Karpas-422 (cell line): ENCODE measurements at regions not wholly inside any gene's neighbourhood (a gene's known extent, or its start where the extent isn't known, plus 50 kb on each side); places are given as distances from the start of the nearest gene placed in this dataset.

Source experiments
- DNase-seq: peaks from one replicate; pipeline ENCODE4 v3.0.0-alpha.2; 2015
- H2AFZ ChIP-seq: fragments of 200-600 bp; sonication (generic); 2 replicates; pipeline ENCODE4 v1.6.1; 2014; ENCODE audit warnings: antibody characterized with exemption, low read length, mixed read lengths
- H3K27ac ChIP-seq: fragments of 200-600 bp; sonication (generic); 2 replicates; pipeline ENCODE4 v1.5.1; 2014; ENCODE audit warnings: mild to moderate bottlenecking, low read length, moderate library complexity
- H3K27me3 ChIP-seq: fragments of 200-600 bp; sonication (generic); 2 replicates; pipeline ENCODE4 v1.6.1; 2014; ENCODE audit warnings: low read length, mixed read lengths
- H3K36me3 ChIP-seq: fragments of 200-600 bp; sonication (generic); 2 replicates; pipeline ENCODE4 v1.6.1; 2014; ENCODE audit warnings: low read length, mixed read lengths; ENCODE audit not compliant: insufficient read depth
- H3K4me1 ChIP-seq: fragments of 200-600 bp; sonication (generic); 2 replicates; pipeline ENCODE4 v1.6.1; 2014; ENCODE audit warnings: mild to moderate bottlenecking, low read length, mixed read lengths
- H3K4me2 ChIP-seq: fragments of 200-600 bp; sonication (generic); 2 replicates; pipeline ENCODE4 v1.6.1; 2014; ENCODE audit warnings: low read length, low read depth, mild to moderate bottlenecking; ENCODE audit not compliant: poor library complexity, severe bottlenecking
- H3K4me3 ChIP-seq: fragments of 200-600 bp; sonication (generic); 2 replicates; pipeline ENCODE4 v1.5.1; 2014; ENCODE audit warnings: mild to moderate bottlenecking, antibody characterized with exemption, low read length, mixed read lengths
- H3K79me2 ChIP-seq: fragments of 200-600 bp; sonication (generic); 2 replicates; pipeline ENCODE4 v1.6.1; 2014; ENCODE audit warnings: mild to moderate bottlenecking, low read length, mixed read lengths
- H3K9ac ChIP-seq: fragments of 200-600 bp; sonication (generic); 2 replicates; pipeline ENCODE4 v1.6.0; 2014; ENCODE audit warnings: low read length
- H3K9me2 ChIP-seq: fragments of 200-600 bp; sonication (generic), shearing (Covaris generic); replicated peaks from 2 replicates; pipeline ENCODE4 v1.6.0; 2014; ENCODE audit warnings: mild to moderate bottlenecking, low read length, moderate library complexity; ENCODE audit not compliant: insufficient read depth
- H3K9me3 ChIP-seq: fragments of 300-700, 200-600 bp; sonication (generic); 2 replicates; pipeline ENCODE4 v1.6.1; 2014; ENCODE audit warnings: low read length, mixed read lengths
- H4K20me1 ChIP-seq: fragments of 200-600 bp; sonication (generic); 2 replicates; pipeline ENCODE4 v1.6.1; 2014; ENCODE audit warnings: mild to moderate bottlenecking, antibody characterized with exemption, low read length, low read depth; ENCODE audit not compliant: insufficient read depth

DNA sequence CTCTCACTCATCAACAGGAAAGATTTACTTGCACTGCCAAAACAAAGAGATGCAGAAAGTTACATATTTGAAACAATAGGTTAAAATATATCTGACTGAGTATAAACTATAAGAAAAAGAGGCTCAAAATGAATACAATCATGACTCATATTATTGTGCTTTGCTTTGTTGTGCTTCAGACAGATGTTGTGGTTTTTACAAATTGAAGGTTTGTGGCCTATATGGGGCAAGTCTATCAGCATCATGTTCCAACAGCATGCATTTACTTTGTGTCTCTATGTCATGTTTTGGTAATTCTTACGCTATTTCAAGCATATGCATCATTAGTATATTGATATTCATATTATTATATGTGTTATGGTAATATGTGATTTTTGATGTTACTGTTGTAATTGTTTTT is 330.0 kb downstream of the PRR16 start:
- no peak overlapping the region for H3K4me2 ChIP-seq
- H2AFZ ChIP-seq: no peak overlapping the region
- H3K4me3 ChIP-seq: no peak overlapping the region
- no peak overlapping the region for H3K27ac ChIP-seq
- H3K79me2 ChIP-seq: no peaks in the 10 kb centered on the region
- H3K9ac ChIP-seq: no peak overlapping the region
- no peaks in the 10 kb centered on the region for H3K27me3 ChIP-seq
- no peaks in the 10 kb centered on the region for H3K36me3 ChIP-seq
- no peaks in the 10 kb centered on the region for H3K4me1 ChIP-seq
- no peak for DNase-seq
- H3K9me3 ChIP-seq: peaks cover 2% of the 10 kb centered on the region; the same call in 1 of the 2 replicates
- H4K20me1 ChIP-seq: no peaks in the 10 kb centered on the region
- no peaks in the 10 kb centered on the region; the same call in 1 of the 2 replicates for H3K9me2 ChIP-seq

DNA sequence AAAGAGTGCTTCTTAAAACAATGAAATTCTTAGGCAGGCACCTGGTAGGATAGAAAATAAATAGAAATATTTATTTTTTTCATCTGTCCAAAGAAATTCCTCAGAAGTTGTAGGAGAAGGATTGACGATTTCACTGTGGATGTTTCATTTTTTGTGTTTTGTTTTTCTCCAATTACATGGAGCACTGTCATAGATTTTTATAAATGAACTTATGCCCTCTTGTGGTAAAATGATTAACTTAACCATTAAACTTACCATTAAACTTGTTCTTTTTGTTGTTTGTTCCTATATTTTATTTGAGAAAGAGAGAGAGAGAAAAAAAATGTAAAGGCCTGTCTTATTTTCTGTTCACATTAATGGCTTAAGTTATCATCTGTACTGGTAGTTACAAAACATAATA is 339.2 kb downstream of the PRR16 start:
- Histone ChIP-seq H3K4me3 (no peak overlapping the region), H3K9me2 (no peaks in the 10 kb centered on the region), H3K27ac (no peak overlapping the region), H3K4me2 (no peak overlapping the region), H3K9ac (no peak overlapping the region), H3K27me3 (no peaks in the 10 kb centered on the region), H3K4me1 (no peaks in the 10 kb centered on the region), H3K36me3 (no peaks in the 10 kb centered on the region), H2AFZ (no peak overlapping the region), H4K20me1 (no peaks in the 10 kb centered on the region), H3K9me3 (no peaks in the 10 kb centered on the region), H3K79me2 (no peaks in the 10 kb centered on the region)
- DNase-seq: no peak

DNA sequence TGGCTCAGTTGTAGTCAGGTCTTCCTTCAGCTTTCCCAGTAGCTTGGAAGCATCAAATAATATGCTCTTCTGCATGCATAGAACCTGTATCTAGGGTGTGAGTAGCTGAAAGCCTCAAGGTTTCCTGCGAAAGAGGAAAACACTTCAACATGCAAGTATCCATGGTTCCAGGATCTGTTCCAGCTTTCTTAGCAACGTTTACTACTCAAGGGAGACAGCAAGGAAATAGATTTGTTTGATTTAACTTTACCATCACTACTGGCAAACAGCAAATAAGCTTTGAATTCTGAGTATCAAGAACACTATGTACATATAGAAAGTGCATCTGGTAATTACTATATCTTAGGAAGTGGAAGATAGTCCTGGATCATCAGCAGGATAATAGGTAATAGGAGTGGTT is 341.0 kb downstream of the PRR16 start:
- Histone ChIP-seq H3K9me2 (no peaks in the 10 kb centered on the region), H3K4me1 (no peaks in the 10 kb centered on the region), H3K4me2 (no peak overlapping the region), H3K27me3 (no peaks in the 10 kb centered on the region), H3K79me2 (no peaks in the 10 kb centered on the region), H3K9me3 (no peaks in the 10 kb centered on the region), H3K36me3 (no peaks in the 10 kb centered on the region), H2AFZ (no peak overlapping the region), H3K9ac (no peak overlapping the region), H3K27ac (no peak overlapping the region), H4K20me1 (no peaks in the 10 kb centered on the region), H3K4me3 (no peak overlapping the region)
- DNase-seq: no peak

DNA sequence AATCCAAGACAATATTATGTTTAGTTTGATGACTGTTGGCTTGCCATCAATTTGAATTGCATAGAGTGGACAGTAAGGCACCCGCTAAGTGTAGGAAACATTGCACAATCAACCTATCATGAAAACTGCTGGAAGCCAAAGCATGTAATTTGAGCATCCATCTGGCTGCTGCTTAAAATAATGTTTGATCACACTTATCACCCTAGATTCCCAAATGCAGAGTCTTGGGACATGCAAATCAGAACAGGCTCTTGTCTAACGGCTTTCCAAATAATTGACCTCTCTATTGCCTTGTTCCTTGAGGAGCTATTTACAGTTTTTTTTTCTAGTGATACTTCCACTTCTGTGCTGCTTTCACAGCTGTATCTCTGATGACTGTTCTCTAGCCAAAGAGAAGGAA is 342.1 kb downstream of the PRR16 start:
- Histone ChIP-seq H3K4me1 (no peaks in the 10 kb centered on the region), H3K4me2 (no peak overlapping the region), H3K9me2 (no peaks in the 10 kb centered on the region; the same call in 1 of the 2 replicates), H3K27ac (no peak overlapping the region), H3K36me3 (no peaks in the 10 kb centered on the region), H3K4me3 (no peak overlapping the region), H3K9ac (no peak overlapping the region), H3K9me3 (no peaks in the 10 kb centered on the region), H3K79me2 (no peaks in the 10 kb centered on the region), H2AFZ (no peak overlapping the region), H4K20me1 (no peaks in the 10 kb centered on the region), H3K27me3 (no peaks in the 10 kb centered on the region)
- DNase-seq: no peak

DNA sequence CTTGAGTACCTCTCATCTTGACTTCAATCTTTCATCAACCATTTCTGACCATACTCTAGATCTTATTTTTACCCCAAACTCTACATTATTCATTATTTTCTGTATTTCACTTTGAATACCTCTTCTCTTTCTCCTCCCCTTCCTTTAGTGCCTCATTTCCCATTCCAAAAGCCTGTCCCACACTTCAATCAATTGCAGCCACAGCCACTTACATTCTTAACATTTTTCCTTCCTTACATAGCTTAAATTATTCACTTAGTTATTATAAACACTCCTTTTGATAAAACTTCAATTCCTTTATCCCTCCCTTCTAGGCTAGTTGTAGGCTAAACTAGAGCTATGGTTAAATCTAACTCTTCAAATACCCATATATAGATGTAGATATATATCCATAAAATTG is 344.0 kb downstream of the PRR16 start:
- DNase-seq: no peak
- H3K9me3 ChIP-seq: peaks cover 7% of the 10 kb centered on the region
- no peak overlapping the region for H3K4me3 ChIP-seq
- no peak overlapping the region for H3K27ac ChIP-seq
- H3K27me3 ChIP-seq: no peaks in the 10 kb centered on the region
- H3K9ac ChIP-seq: no peak overlapping the region
- H2AFZ ChIP-seq: no peak overlapping the region
- H3K4me2 ChIP-seq: no peak overlapping the region
- H3K4me1 ChIP-seq: no peaks in the 10 kb centered on the region
- no peaks in the 10 kb centered on the region; the same call in 1 of the 2 replicates for H3K9me2 ChIP-seq
- H3K36me3 ChIP-seq: no peaks in the 10 kb centered on the region
- no peaks in the 10 kb centered on the region for H4K20me1 ChIP-seq
- no peaks in the 10 kb centered on the region for H3K79me2 ChIP-seq

DNA sequence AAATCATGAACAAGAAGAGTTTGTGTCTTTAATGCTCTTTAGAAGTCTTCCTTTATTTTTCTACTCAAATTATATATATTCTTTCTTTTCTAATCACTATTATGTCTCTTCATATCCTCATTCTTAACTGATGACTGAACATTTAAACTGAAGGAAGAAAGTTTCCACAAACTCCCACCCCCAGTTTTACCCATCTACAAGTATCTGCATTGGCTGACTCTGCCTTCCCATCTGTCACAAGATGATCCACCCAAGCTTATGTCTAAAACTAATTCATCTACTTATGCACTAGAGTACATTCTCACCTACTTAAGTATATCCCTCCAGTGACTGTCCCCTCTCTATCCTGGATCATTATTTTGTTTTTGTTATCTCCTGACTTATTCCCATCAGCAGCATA is 344.5 kb downstream of the PRR16 start:
- H2AFZ ChIP-seq: no peak overlapping the region
- H3K4me2 ChIP-seq: no peak overlapping the region
- H3K4me3 ChIP-seq: no peak overlapping the region
- H3K79me2 ChIP-seq: no peaks in the 10 kb centered on the region
- H4K20me1 ChIP-seq: no peaks in the 10 kb centered on the region
- H3K36me3 ChIP-seq: no peaks in the 10 kb centered on the region
- H3K27me3 ChIP-seq: no peaks in the 10 kb centered on the region
- no peaks in the 10 kb centered on the region; the same call in 1 of the 2 replicates for H3K9me2 ChIP-seq
- no peak overlapping the region for H3K9ac ChIP-seq
- H3K27ac ChIP-seq: no peak overlapping the region
- no peak for DNase-seq
- peaks cover 8% of the 10 kb centered on the region for H3K9me3 ChIP-seq
- no peaks in the 10 kb centered on the region for H3K4me1 ChIP-seq

DNA sequence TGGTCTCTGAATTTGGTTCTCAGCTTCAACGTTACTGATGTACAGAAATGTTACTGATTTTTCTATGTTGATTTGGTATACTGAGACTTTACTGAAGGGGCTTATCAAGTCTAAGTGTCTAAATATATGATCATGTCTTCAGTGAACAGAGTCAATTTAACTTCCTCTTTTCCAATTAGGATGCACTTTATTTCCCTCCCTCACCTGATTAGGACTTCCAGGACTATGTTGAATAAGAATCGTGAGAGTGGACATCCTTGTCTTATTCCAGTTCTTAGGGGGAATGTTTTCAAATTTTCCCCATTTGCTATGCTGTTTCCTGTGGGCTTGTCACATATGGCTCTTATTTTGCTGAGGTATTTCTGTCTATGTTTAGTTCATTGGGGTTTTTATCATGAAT is 349.5 kb downstream of the PRR16 start:
- H3K9me3 ChIP-seq: peaks cover 31% of the 10 kb centered on the region
- no peaks in the 10 kb centered on the region; the same call in 1 of the 2 replicates for H3K9me2 ChIP-seq
- H3K27ac ChIP-seq: no peak overlapping the region
- no peaks in the 10 kb centered on the region for H3K27me3 ChIP-seq
- H3K79me2 ChIP-seq: no peaks in the 10 kb centered on the region
- no peaks in the 10 kb centered on the region for H3K36me3 ChIP-seq
- no peak overlapping the region for H3K9ac ChIP-seq
- H4K20me1 ChIP-seq: no peaks in the 10 kb centered on the region
- H3K4me3 ChIP-seq: no peak overlapping the region
- no peak overlapping the region for H3K4me2 ChIP-seq
- H2AFZ ChIP-seq: no peak overlapping the region
- H3K4me1 ChIP-seq: no peaks in the 10 kb centered on the region
- no peak for DNase-seq

DNA sequence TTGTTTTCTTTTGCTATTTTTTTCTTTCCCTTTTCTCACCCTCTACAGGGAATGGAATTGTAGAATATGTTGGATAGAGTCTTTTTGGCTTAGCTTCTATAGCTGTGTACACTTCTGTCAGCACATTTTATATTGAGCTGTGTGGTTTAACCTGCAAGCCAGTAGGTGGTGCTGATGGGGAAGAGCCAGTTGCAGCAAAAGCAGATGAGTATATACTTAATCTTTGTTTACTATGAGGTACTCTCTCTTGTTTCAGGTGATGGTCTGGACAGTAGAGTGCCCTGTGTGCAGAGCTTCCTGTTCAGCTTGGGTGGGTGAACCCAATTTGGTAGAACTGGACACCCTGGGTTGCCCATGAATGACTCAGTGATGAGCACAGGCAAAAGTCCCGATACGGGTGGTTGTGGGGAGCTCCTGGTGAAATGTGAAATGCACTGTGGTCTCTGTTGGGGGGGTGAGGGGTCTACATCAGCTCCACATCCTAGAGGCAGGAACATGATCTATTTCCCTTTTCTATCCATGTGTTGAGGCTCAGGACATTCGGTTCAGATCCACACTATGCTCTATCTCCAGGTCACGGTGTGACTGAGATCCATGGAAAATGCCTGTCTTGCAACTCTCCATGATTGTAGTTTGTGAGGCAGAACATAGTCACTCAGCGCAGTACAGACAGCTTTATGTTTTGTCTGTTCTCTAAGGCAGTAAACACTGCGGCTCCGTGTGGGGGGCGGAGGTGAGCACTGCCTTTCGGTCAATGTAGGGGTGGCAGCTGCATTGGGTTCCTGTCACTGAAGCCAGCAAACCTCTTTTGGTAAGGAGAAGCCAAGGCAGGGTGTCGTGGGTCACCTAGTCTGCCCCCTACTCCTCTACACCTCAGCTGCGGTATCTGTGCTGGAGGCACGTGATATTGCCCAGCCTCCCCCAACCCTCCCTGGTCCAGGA is 353.2 kb downstream of the PRR16 start:
- Histone ChIP-seq H3K4me2 (no peak overlapping the region), H3K36me3 (no peaks in the 10 kb centered on the region), H3K9me3 (peaks cover 35% of the 10 kb centered on the region), H3K4me1 (no peaks in the 10 kb centered on the region), H3K79me2 (no peaks in the 10 kb centered on the region), H3K27me3 (no peaks in the 10 kb centered on the region), H3K9ac (no peak overlapping the region), H2AFZ (no peak overlapping the region), H3K4me3 (no peak overlapping the region), H3K9me2 (no peaks in the 10 kb centered on the region), H3K27ac (no peak overlapping the region), H4K20me1 (no peaks in the 10 kb centered on the region)
- DNase-seq: peak; percentile 41
